ENCODE measurements at regions not wholly inside any gene's neighbourhood (a gene's known extent, or its start where the extent isn't known, plus 50 kb on each side); places are given as distances from the start of the nearest gene placed in this dataset.
"Not testable (repeated sequence)": the region's sequence is repeated elsewhere in the genome, so short reads cannot be mapped to it uniquely, and the experiment has no call there.

- H3K36me3 ChIP-seq (ENCODE audit: control insufficient read depth in 2 of 3, insufficient read depth in 3 of 3, low read length in 3 of 3) = no peaks in the 10 kb centered on the region
- H3K27me3 ChIP-seq (ENCODE audit: control insufficient read depth in 2 of 2, insufficient read depth in 2 of 2, low read length in 2 of 2) = no peaks in the 10 kb centered on the region
- Mint-ChIP-seq H3K36me3 (peaks cover 0 to 3% (median 0%) of the 10 kb centered on the region in 5 donors), H3K9me3 (peaks cover 0 to 4% (median 0%) of the 10 kb centered on the region in 11 donors), H3K27me3 (no peaks in the 10 kb centered on the region), H3K4me3 (peak overlapping the region in 2 of 10 donors; percentile 30 to 33), H3K4me1 (peaks cover 0 to 16% (median 4%) of the 10 kb centered on the region in 7 donors), H3K27ac (peak overlapping the region in 2 of 9 donors; percentile 20 to 82)
- intact Hi-C loops (cut with micrococcal nuclease) = loop anchor here in 1 of 2 donors (5.0 kb wide), 1 partner anchor 107 kb away; no protein-coding TSS in a partner anchor
- ChIA-PET POLR2A (no interaction called here), CTCF (interaction anchor here (0.5 kb wide), 1 partner anchor 1091 kb away, joined by 6 read pairs; no protein-coding TSS in a partner anchor)
- no peak overlapping the region for H3K27ac ChIP-seq (ENCODE audit: low read depth, low read length)
- DNase-seq = peak in 1 of 9 donors; percentile 52
- no peaks in the 10 kb centered on the region for H3K9me3 ChIP-seq (ENCODE audit: control insufficient read depth in 2 of 3, low read length in 3 of 3)
- H3K4me1 ChIP-seq (ENCODE audit: control insufficient read depth in 2 of 2, insufficient read depth in 2 of 2, low read length in 2 of 2) = peaks cover 0 to 7% of the 10 kb centered on the region in 2 donors
- H3K4me3 ChIP-seq (ENCODE audit: low read length) = no peak overlapping the region
- no peak for ATAC-seq
Measured at GRCh38 chr1:182249201-182249676, 142.4 kb downstream of the GLUL start.

GRCh38 chr1:182248721-182249120, 142.9 kb downstream of the GLUL start:
- Mint-ChIP-seq H3K27me3 (no peaks in the 10 kb centered on the region), H3K9me3 (peaks cover 0 to 4% (median 0%) of the 10 kb centered on the region in 11 donors), H3K4me1 (peaks cover 0 to 16% (median 4%) of the 10 kb centered on the region in 7 donors), H3K4me3 (no peak overlapping the region), H3K27ac (peak overlapping the region in 1 of 9 donors; percentile 82), H3K36me3 (peaks cover 0 to 3% (median 0%) of the 10 kb centered on the region in 5 donors)
- no peak overlapping the region for H3K27ac ChIP-seq (ENCODE audit: low read depth, low read length)
- H3K36me3 ChIP-seq (ENCODE audit: control insufficient read depth in 2 of 3, insufficient read depth in 3 of 3, low read length in 3 of 3) = no peaks in the 10 kb centered on the region
- intact Hi-C loops (cut with micrococcal nuclease) = loop anchor here in 1 of 2 donors (5.0 kb wide), 1 partner anchor 106 kb away; no protein-coding TSS in a partner anchor
- peak in 1 of 9 donors; percentile 52 for DNase-seq
- H3K4me1 ChIP-seq (ENCODE audit: control insufficient read depth in 2 of 2, insufficient read depth in 2 of 2, low read length in 2 of 2) = peaks cover 0 to 7% of the 10 kb centered on the region in 2 donors
- CTCF ChIA-PET = no interaction called here
- H3K4me3 ChIP-seq (ENCODE audit: low read length) = no peak overlapping the region
- H3K27me3 ChIP-seq (ENCODE audit: control insufficient read depth in 2 of 2, insufficient read depth in 2 of 2, low read length in 2 of 2) = no peaks in the 10 kb centered on the region
- H3K9me3 ChIP-seq (ENCODE audit: control insufficient read depth in 2 of 3, low read length in 3 of 3) = no peaks in the 10 kb centered on the region
- ATAC-seq = no peak
- POLR2A ChIA-PET = no interaction called here

GRCh38 chr1:182247813-182248212, 143.8 kb downstream of the GLUL start:
- H3K9me3 Mint-ChIP-seq; CTCF ChIA-PET; H3K4me3 ChIP-seq (ENCODE audit: low read length); H3K27me3 ChIP-seq (ENCODE audit: control insufficient read depth in 2 of 2, insufficient read depth in 2 of 2, low read length in 2 of 2); H3K27me3 Mint-ChIP-seq; H3K27ac ChIP-seq (ENCODE audit: low read depth, low read length); H3K4me1 ChIP-seq (ENCODE audit: control insufficient read depth in 2 of 2, insufficient read depth in 2 of 2, low read length in 2 of 2); H3K27ac Mint-ChIP-seq; H3K36me3 ChIP-seq (ENCODE audit: control insufficient read depth in 2 of 3, insufficient read depth in 3 of 3, low read length in 3 of 3); ATAC-seq; H3K9me3 ChIP-seq (ENCODE audit: control insufficient read depth in 2 of 3, low read length in 3 of 3); H3K4me3 Mint-ChIP-seq; POLR2A ChIA-PET; H3K36me3 Mint-ChIP-seq; DNase-seq: not testable (repeated sequence)
- intact Hi-C loops (cut with micrococcal nuclease) = loop anchor here in 1 of 2 donors (5.0 kb wide), 1 partner anchor 106 kb away; no protein-coding TSS in a partner anchor
- peaks cover 0 to 16% (median 4%) of the 10 kb centered on the region in 7 donors for H3K4me1 Mint-ChIP-seq

GRCh38 chr1:182246783-182247182, 144.8 kb downstream of the GLUL start:
- Histone ChIP-seq H3K36me3 (ENCODE audit: control insufficient read depth in 2 of 3, insufficient read depth in 3 of 3, low read length in 3 of 3) (no peaks in the 10 kb centered on the region), H3K27me3 (ENCODE audit: control insufficient read depth in 2 of 2, insufficient read depth in 2 of 2, low read length in 2 of 2) (no peaks in the 10 kb centered on the region), H3K27ac (ENCODE audit: low read depth, low read length) (no peak overlapping the region), H3K9me3 (ENCODE audit: control insufficient read depth in 2 of 3, low read length in 3 of 3) (no peaks in the 10 kb centered on the region), H3K4me3 (ENCODE audit: low read length) (no peak overlapping the region), H3K4me1 (ENCODE audit: control insufficient read depth in 2 of 2, insufficient read depth in 2 of 2, low read length in 2 of 2) (peaks cover 0 to 7% of the 10 kb centered on the region in 2 donors)
- ChIA-PET CTCF (no interaction called here), POLR2A (no interaction called here)
- ATAC-seq = no peak
- DNase-seq = no peak
- intact Hi-C loops (cut with micrococcal nuclease) = loop anchor here in 1 of 2 donors (5.0 kb wide), 1 partner anchor 104 kb away; no protein-coding TSS in a partner anchor
- H3K27ac Mint-ChIP-seq = no peak overlapping the region
- peaks cover 0 to 2% (median 0%) of the 10 kb centered on the region in 11 donors for H3K9me3 Mint-ChIP-seq
- H3K4me3 Mint-ChIP-seq = no peak overlapping the region
- H3K4me1 Mint-ChIP-seq = peaks cover 0 to 16% (median 4%) of the 10 kb centered on the region in 7 donors
- peaks cover 0 to 3% (median 0%) of the 10 kb centered on the region in 5 donors for H3K36me3 Mint-ChIP-seq
- H3K27me3 Mint-ChIP-seq = peaks cover 0 to 4% (median 0%) of the 10 kb centered on the region in 5 donors

GRCh38 chr1:182245040-182245439, 146.6 kb downstream of the GLUL start:
- no peak overlapping the region for H3K4me3 ChIP-seq (ENCODE audit: low read length)
- ATAC-seq (no peak), DNase-seq (no peak)
- ChIA-PET POLR2A (no interaction called here), CTCF (interaction anchor here (0.7 kb wide), 1 partner anchor 778 kb away, joined by 5 read pairs; no protein-coding TSS in a partner anchor)
- Mint-ChIP-seq H3K36me3 (peaks cover 0 to 3% (median 0%) of the 10 kb centered on the region in 5 donors), H3K9me3 (peaks cover 0 to 5% (median 0%) of the 10 kb centered on the region in 11 donors), H3K27me3 (peaks cover 0 to 13% (median 0%) of the 10 kb centered on the region in 5 donors), H3K4me3 (no peak overlapping the region), H3K4me1 (peaks cover 0 to 14% (median 4%) of the 10 kb centered on the region in 7 donors), H3K27ac (no peak overlapping the region)
- H3K27ac ChIP-seq (ENCODE audit: low read depth, low read length) = no peak overlapping the region
- H3K36me3 ChIP-seq (ENCODE audit: control insufficient read depth in 2 of 3, insufficient read depth in 3 of 3, low read length in 3 of 3) = no peaks in the 10 kb centered on the region
- intact Hi-C loops (cut with micrococcal nuclease) = loop anchor here in 1 of 2 donors (5.0 kb wide), 1 partner anchor 103 kb away; no protein-coding TSS in a partner anchor
- no peaks in the 10 kb centered on the region for H3K9me3 ChIP-seq (ENCODE audit: control insufficient read depth in 2 of 3, low read length in 3 of 3)
- peaks cover 0 to 7% of the 10 kb centered on the region in 2 donors for H3K4me1 ChIP-seq (ENCODE audit: control insufficient read depth in 2 of 2, insufficient read depth in 2 of 2, low read length in 2 of 2)
- no peaks in the 10 kb centered on the region for H3K27me3 ChIP-seq (ENCODE audit: control insufficient read depth in 2 of 2, insufficient read depth in 2 of 2, low read length in 2 of 2)

- no peaks in the 10 kb centered on the region for H3K27me3 ChIP-seq (ENCODE audit: control insufficient read depth in 2 of 2, insufficient read depth in 2 of 2, low read length in 2 of 2)
- H3K27ac ChIP-seq (ENCODE audit: low read depth, low read length) = no peak overlapping the region
- peaks cover 0 to 3% (median 0%) of the 10 kb centered on the region in 5 donors for H3K36me3 Mint-ChIP-seq
- H3K4me3 ChIP-seq (ENCODE audit: low read length) = no peak overlapping the region
- POLR2A ChIA-PET = interaction anchor here (0.7 kb wide), 1 partner anchor 1445 kb away, joined by 3 read pairs; no protein-coding TSS in a partner anchor
- CTCF ChIA-PET = no interaction called here
- no peaks in the 10 kb centered on the region for H3K9me3 ChIP-seq (ENCODE audit: control insufficient read depth in 2 of 3, low read length in 3 of 3)
- H3K9me3 Mint-ChIP-seq = peaks cover 0 to 5% (median 0%) of the 10 kb centered on the region in 11 donors
- intact Hi-C loops (cut with micrococcal nuclease) = no loop called here
- DNase-seq = no peak
- peaks cover 0 to 13% (median 0%) of the 10 kb centered on the region in 5 donors for H3K27me3 Mint-ChIP-seq
- no peak for ATAC-seq
- H3K4me1 ChIP-seq (ENCODE audit: control insufficient read depth in 2 of 2, insufficient read depth in 2 of 2, low read length in 2 of 2) = peaks cover 0 to 7% of the 10 kb centered on the region in 2 donors
- peaks cover 0 to 12% (median 4%) of the 10 kb centered on the region in 7 donors for H3K4me1 Mint-ChIP-seq
- H3K36me3 ChIP-seq (ENCODE audit: control insufficient read depth in 2 of 3, insufficient read depth in 3 of 3, low read length in 3 of 3) = no peaks in the 10 kb centered on the region
- no peak overlapping the region for H3K4me3 Mint-ChIP-seq
- H3K27ac Mint-ChIP-seq = no peak overlapping the region
Measured at GRCh38 chr1:182244451-182244850, 147.1 kb downstream of the GLUL start.

Data from naive thymus-derived CD4-positive, alpha-beta T cell (primary cell).